ENCODE measurements at regions not wholly inside any gene's neighbourhood (a gene's known extent, or its start where the extent isn't known, plus 50 kb on each side); places are given as distances from the start of the nearest gene placed in this dataset.

- TF ChIP-seq CTCF (IDR thresholded peaks at IDR 0.05) (no peak), POLR2A (IDR thresholded peaks at IDR 0.05) (no peak)
These were observed 84.4 kb upstream of the DDHD1 start for GRCh38 chr14:53237488-53237887.
